Superior temporal gyrus (tissue), 1 donor: ENCODE measurements at regions not wholly inside any gene's neighbourhood (a gene's known extent, or its start where the extent isn't known, plus 50 kb on each side); places are given as distances from the start of the nearest gene placed in this dataset.

Experiments used
- DNase-seq: peaks from one replicate; pipeline ENCODE4 v3.0.0-alpha.2; 2016; ENCODE audit errors: extremely low spot score

- DNase-seq: no peak
Observed at GRCh38 chr13:75132701-75133695, 349.0 kb downstream of the TBC1D4 start.

GRCh38 chr13:75129331-75129730, 352.6 kb downstream of the TBC1D4 start:
- DNase-seq: no peak

- DNase-seq: no peak
Observed at GRCh38 chr13:75124415-75124814, 357.6 kb downstream of the TBC1D4 start.

- DNase-seq: no peak
Observed at GRCh38 chr13:75123428-75123827, 358.5 kb downstream of the TBC1D4 start.

- no peak for DNase-seq
Observed at GRCh38 chr13:75120085-75120484, 361.9 kb downstream of the TBC1D4 start.

GRCh38 chr13:75115171-75115570, 366.8 kb downstream of the TBC1D4 start:
- DNase-seq: no peak

- no peak for DNase-seq
Observed at GRCh38 chr13:75103976-75104375, 378.0 kb downstream of the TBC1D4 start.

- no peak for DNase-seq
Observed at GRCh38 chr13:75102001-75102716, 379.8 kb downstream of the TBC1D4 start.

- DNase-seq: no peak
Observed at GRCh38 chr13:75101348-75101747, 380.6 kb downstream of the TBC1D4 start.

- no peak for DNase-seq
Observed at GRCh38 chr13:75092143-75092542, 389.8 kb downstream of the TBC1D4 start.

- DNase-seq: no peak
Observed at GRCh38 chr13:75091718-75092117, 390.3 kb downstream of the TBC1D4 start.

- no peak for DNase-seq
Observed at GRCh38 chr13:75090872-75091615, 390.9 kb downstream of the TBC1D4 start.

- no peak for DNase-seq
Observed at GRCh38 chr13:75088915-75089314, 393.1 kb downstream of the TBC1D4 start.

- no peak for DNase-seq
Observed at GRCh38 chr13:75079226-75079625, 402.7 kb downstream of the TBC1D4 start.

GRCh38 chr13:75076476-75076875, 405.5 kb downstream of the TBC1D4 start:
- no peak for DNase-seq

GRCh38 chr13:75073786-75074185, 408.2 kb downstream of the TBC1D4 start:
- no peak for DNase-seq

- no peak for DNase-seq
Observed at GRCh38 chr13:75072891-75073290, 409.1 kb downstream of the TBC1D4 start.

GRCh38 chr13:75072368-75072767, 409.6 kb downstream of the TBC1D4 start:
- DNase-seq: no peak

GRCh38 chr13:75071796-75072195, 410.2 kb downstream of the TBC1D4 start:
- DNase-seq: no peak

- DNase-seq: no peak
Observed at GRCh38 chr13:75071395-75071794, 410.6 kb downstream of the TBC1D4 start.

- DNase-seq: no peak
Observed at GRCh38 chr13:75061909-75062308, 420.1 kb downstream of the TBC1D4 start.

GRCh38 chr13:75055296-75055695, 426.7 kb downstream of the TBC1D4 start:
- no peak for DNase-seq
